ENCODE measurements at regions not wholly inside any gene's neighbourhood (a gene's known extent, or its start where the extent isn't known, plus 50 kb on each side); places are given as distances from the start of the nearest gene placed in this dataset.

GRCh38 chr9:118991366-118992285 is 377.6 kb downstream of the BRINP1 start:
- no peak overlapping the region for H3K4me3 ChIP-seq (replicated peaks; ENCODE audit: low read depth, low read length)
- no peaks in the 10 kb centered on the region for H3K27me3 ChIP-seq (replicated peaks; ENCODE audit: control insufficient read depth, insufficient read depth, low read length)
- DNase-seq (ENCODE audit: extremely low read depth, insufficient read length): no peak
- TF ChIP-seq CTCF (IDR thresholded peaks at IDR 0.05; ENCODE audit: insufficient read depth, low read length, poor library complexity, severe bottlenecking): no peak
- H3K36me3 ChIP-seq (ENCODE audit: control insufficient read depth, insufficient read depth, low read length): no peaks in the 10 kb centered on the region

DNA sequence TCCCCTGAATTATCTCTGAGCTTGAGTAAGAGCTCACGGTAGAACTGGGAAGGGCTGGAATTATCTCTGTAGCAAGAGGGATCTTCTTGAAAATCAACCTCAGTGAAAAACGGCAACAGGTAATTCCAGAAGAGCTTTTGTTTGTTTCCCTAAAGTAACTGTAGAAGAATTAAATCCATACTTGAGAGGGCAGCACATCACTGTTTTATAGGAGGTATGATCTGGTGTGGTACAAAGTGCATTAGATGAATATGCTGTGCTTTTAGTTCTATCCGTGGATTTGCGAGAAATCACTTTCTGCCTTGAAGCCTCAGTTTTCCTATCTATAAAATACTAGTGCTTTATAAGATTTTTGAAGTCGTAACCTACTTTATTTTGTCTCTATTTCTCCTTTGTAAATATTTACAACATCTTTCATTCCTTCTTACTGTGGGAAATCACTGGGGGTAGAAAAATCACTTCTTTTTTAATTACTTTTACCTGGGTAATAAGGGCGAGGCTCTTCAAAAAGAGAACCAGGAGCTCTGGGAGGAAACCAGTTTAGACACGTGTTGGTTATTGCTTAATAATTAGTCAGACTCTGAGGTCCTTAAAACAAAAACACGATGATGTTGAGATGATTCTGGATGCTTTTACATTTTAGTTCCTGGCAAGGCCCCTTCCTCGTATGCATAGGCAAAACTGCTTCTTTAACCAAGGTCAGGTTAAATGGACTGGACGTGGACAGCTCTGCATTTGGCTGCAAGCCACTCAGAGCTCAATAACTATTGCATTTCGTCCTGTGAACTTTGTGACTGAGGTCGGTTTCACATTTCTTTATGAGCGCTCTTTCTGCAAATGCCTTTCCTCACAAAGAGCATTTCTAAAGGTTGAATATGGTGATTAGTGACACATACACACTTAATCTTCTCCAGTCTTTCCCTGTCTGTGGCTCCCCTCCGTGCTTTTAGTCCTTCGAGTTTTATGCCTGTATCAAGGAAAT is 376.1 kb downstream of the BRINP1 start:
- no peak for DNase-seq (ENCODE audit: extremely low read depth, insufficient read length)

GRCh38 chr9:118993965-118994364 is 375.3 kb downstream of the BRINP1 start:
- DNase-seq (ENCODE audit: extremely low read depth, insufficient read length): no peak
- TF ChIP-seq CTCF (IDR thresholded peaks at IDR 0.05; ENCODE audit: insufficient read depth, low read length, poor library complexity, severe bottlenecking): no peak
- H3K27me3 ChIP-seq (replicated peaks; ENCODE audit: control insufficient read depth, insufficient read depth, low read length): no peaks in the 10 kb centered on the region

More for the DNA sequence above, 376.1 kb downstream of the BRINP1 start:
- TF ChIP-seq CTCF (IDR thresholded peaks at IDR 0.05; ENCODE audit: insufficient read depth, low read length, poor library complexity, severe bottlenecking): no peak
- no peak overlapping the region for H3K4me3 ChIP-seq (replicated peaks; ENCODE audit: low read depth, low read length)
- H3K36me3 ChIP-seq (ENCODE audit: control insufficient read depth, insufficient read depth, low read length): no peaks in the 10 kb centered on the region
- H3K27me3 ChIP-seq (replicated peaks; ENCODE audit: control insufficient read depth, insufficient read depth, low read length): no peaks in the 10 kb centered on the region

GRCh38 chr9:119002491-119002890 is 366.7 kb downstream of the BRINP1 start:
- Histone ChIP-seq H3K27me3 (replicated peaks; ENCODE audit: control insufficient read depth, insufficient read depth, low read length) (no peaks in the 10 kb centered on the region), H3K4me3 (replicated peaks; ENCODE audit: low read depth, low read length) (no peak overlapping the region), H3K36me3 (ENCODE audit: control insufficient read depth, insufficient read depth, low read length) (no peaks in the 10 kb centered on the region)
- DNase-seq (ENCODE audit: extremely low read depth, insufficient read length): no peak
- TF ChIP-seq CTCF (IDR thresholded peaks at IDR 0.05; ENCODE audit: insufficient read depth, low read length, poor library complexity, severe bottlenecking): no peak

More at GRCh38 chr9:118993965-118994364, 375.3 kb downstream of the BRINP1 start:
- Histone ChIP-seq H3K36me3 (ENCODE audit: control insufficient read depth, insufficient read depth, low read length) (no peaks in the 10 kb centered on the region), H3K4me3 (replicated peaks; ENCODE audit: low read depth, low read length) (no peak overlapping the region)

DNA sequence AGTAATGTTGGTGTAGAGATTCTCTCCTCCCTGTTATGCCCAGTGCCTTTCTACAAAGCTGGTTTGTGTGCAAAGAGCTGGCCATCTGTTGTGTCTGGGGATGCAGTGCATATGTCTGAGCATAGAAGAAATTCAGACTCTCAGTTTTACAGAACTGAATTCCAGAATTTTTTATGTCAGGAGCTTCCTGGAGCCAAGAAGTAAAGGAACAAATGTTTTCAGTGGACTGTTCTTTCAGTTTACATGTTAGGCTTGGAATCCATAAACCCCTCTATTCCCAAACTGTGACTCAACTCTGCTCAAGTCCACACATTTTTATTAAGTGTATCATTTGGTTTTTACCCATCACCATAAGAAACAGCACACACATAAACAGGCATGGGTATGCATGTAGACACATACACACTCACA is 366.0 kb downstream of the BRINP1 start:
- H3K27me3 ChIP-seq (replicated peaks; ENCODE audit: control insufficient read depth, insufficient read depth, low read length): no peaks in the 10 kb centered on the region
- no peaks in the 10 kb centered on the region for H3K36me3 ChIP-seq (ENCODE audit: control insufficient read depth, insufficient read depth, low read length)
- no peak for DNase-seq (ENCODE audit: extremely low read depth, insufficient read length)
- no peak for TF ChIP-seq CTCF (IDR thresholded peaks at IDR 0.05; ENCODE audit: insufficient read depth, low read length, poor library complexity, severe bottlenecking)
- no peak overlapping the region for H3K4me3 ChIP-seq (replicated peaks; ENCODE audit: low read depth, low read length)
